GM19025 (cell line): ENCODE measurements at regions not wholly inside any gene's neighbourhood (a gene's known extent, or its start where the extent isn't known, plus 50 kb on each side); places are given as distances from the start of the nearest gene placed in this dataset.

ENCODE experiments used
- ATAC-seq: cut with Tn5 transposase; IDR thresholded peaks from one replicate; pipeline ENCODE4 v1.9.1; 2021; ENCODE audit warnings: mild to moderate bottlenecking, low read depth, moderate library complexity; ENCODE audit not compliant: unreplicated experiment

DNA sequence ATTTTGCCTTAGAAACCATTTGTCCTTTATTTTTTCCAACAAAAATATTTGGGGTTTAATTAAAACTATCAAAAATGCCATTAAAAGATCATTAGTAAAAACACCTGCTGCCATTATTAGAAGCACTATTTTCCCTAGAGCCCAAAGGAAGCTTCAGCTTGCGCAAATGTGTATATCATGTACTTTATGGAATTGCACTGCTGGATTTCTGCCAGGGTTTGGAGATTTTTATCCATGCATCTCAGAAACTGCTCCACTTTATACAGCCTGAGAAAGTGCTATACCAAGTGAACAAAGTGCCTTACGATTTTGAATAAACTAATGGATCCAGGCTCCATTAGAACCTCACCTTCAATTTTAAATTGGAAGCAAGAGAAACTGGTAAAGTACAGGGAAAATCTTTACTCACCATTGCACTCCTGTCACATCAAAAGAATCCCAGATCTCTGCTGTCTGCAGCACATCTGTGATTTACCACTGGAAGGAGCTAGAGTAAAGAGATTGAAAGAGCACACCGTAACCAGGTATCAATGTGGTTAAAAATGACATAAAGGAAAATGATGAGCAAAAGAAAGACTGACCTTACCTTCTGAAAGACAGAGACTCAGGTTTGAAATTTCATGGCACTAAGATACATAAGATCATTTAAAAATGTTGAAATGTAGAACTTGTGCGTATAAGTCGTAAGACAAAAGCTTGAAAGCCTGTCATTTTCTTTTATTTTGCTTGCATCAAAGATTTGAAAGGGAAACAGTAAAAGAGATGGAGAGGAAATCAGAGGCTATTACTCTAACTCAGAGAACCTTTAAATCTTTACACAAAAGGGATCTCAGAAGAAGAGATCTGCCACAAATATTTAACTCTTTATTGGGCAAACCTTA is 678.1 kb upstream of the GOT2 start:
- no peak for ATAC-seq

DNA sequence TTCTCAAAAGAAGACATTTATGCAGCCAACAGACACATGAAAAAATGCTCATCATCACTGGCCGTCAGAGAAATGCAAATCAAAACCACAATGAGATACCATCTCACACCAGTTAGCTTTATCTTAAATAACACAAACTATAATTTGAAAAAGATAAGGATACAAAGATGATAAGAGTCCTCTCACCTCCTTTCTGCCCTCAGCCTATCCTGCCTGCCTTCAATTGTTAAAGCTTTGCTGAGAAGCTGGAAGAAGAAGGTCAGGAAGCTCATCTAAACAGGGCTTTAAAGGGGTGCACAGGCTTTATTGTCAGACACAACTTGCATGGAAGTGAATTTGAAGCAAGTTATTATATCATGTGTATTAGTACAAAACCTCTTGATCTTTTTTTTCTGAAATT is 676.3 kb upstream of the GOT2 start:
- ATAC-seq, result no peak

- no peak for ATAC-seq
These were observed 671.7 kb upstream of the GOT2 start for GRCh38 chr16:59405802-59406201.

DNA sequence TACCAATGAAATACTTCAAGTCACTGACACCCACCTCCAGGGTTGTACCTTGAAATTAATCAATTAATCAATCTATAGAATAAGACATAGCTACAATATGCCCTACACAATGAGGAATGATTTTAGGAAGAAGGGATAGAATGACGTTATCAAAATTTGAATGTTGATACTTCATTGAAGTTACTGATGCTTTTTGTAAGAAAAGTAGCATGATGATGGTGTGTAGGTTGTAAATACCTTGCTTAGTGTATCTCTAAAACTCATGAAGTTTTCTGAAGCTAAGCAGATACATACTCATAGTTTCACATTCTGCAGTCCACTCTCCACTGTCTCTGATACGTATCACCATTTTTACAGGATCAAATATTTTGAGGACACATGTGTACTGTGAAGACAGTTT is 670.4 kb upstream of the GOT2 start:
- no peak for ATAC-seq

DNA sequence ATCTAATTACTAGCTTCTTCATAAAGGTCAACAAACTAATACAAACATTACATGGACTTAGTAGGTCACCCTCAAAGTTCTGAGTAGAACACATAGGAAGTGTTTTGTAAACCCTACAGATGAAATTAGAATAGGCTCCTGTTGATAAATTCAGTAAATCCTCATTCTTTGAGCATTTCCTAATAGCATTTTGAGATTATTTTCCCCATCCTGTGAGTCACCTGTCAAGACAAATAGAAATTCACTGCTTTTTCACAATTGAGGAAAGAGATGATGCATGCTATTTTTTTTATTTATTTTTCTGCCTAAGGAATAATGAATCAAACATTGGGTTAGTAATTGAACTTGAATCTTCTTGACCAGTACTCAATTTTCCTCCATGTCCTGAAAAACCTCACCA is 666.7 kb upstream of the GOT2 start:
- ATAC-seq, result no peak

DNA sequence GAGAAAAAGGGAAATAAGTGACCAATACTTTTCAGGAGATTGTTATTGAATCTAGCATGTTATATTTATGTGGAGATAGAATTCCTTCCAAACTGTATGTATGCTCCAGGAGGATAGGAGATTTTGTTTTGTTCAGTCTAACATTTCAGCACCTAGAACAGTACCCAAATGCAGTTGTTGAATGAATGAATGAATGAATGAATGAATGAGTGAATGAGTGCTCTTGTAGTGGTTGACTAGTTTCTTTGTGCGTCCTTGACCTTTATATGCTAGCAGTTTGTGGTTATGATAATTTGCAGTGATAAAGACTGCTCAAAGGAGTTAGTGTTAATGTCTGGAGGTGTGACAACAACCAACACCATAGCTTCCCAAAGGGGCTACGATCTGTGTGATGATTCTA is 663.5 kb upstream of the GOT2 start:
- ATAC-seq, result no peak

DNA sequence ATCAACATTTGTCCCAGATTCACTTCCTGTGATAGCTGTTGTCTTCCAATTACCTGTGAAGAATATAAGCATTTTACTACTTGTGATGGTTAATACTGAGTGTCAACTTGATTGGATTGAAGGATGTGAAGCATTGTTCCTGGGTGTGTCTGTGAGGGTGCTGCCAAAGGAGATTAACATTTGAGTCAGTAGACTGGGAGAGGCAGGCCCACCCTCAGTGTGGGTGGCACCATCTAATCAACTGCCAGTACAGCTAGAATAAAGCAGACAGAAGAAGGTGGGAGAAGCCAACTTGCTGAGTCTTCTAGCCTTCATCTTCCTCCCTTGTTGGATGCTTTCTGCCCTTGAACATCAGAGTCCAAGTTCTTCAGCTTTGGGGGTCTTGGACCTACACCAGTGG is 660.4 kb upstream of the GOT2 start:
- ATAC-seq, result no peak

DNA sequence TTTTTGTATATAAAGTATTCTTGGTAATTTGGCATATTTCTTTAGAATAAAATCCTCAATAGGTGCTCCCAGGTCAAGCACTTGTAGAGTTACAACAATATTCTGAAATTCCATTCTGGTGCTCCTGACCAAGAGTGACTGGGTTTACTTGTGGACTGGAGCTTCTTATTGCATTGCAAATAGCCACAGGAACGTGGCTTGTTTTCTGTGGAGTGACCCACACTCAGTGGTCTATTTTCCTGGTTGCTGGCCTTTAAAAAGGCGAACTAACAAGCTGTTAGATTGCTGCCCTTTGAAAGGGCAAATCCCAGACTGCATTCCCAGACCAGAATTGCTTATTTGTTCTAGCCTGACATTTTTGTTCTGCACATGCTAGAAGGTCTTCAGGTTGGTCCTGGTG is 658.8 kb upstream of the GOT2 start:
- no peak for ATAC-seq

DNA sequence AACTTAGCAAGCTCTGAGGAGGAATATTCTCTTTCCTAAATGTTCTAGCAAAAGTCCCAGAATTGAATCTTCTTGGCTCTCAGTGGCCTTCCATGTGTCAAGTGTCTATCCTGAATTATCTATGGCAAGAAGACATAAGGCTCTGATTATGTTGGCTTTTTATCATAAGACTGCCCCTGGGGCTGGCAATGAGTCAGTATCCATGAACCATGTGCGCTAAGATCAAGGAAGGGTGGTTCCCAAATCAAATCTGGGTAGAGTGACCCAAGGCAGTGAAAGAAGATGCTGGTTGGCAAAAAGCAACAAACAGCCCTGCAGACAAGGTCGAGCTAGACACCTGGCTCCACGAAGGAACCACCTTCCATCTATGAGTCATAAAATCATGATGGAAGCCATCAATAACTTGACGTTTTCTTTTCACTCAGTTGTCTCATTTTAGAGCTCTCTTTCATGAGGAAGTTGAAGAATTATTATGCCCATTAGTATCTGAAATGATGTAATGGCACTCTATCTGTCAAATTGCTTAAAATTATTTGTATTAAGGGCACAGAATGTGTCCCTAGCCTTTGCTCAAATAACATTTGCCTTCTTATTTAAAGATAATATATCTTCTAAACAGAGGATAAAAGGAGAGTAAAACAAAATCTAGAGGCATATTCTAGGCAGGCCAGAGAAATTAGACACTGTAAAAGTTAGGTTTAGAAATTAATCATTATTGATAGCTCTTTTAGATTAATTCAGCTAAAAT is 657.7 kb upstream of the GOT2 start:
- ATAC-seq, result no peak

GRCh38 chr16:59385959-59386358 is 651.8 kb upstream of the GOT2 start:
- ATAC-seq, result no peak

GRCh38 chr16:59385491-59385890 is 651.4 kb upstream of the GOT2 start:
- ATAC-seq, result no peak

GRCh38 chr16:59373632-59374031 is 639.5 kb upstream of the GOT2 start:
- no peak for ATAC-seq

DNA sequence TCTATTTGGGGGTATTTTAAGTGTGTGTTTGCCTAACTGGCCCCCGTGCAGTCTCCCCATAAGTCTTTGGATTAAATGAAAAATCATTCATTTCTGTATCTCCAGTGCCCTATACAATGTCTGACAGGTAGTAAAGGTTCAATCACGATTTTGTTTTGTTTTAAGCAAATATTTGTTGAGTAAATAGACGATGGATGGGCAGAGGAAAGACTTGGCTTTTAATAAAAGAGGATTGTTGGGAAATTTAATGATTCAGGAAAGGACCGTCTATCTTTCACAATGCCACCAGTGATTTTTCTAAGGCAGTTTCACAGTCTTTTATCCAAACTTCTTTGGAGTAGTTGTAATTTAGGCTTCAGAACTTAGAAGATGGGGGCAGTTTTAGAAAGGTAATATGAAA is 636.6 kb upstream of the GOT2 start:
- no peak for ATAC-seq

GRCh38 chr16:59369523-59369922 is 635.4 kb upstream of the GOT2 start:
- no peak for ATAC-seq

DNA sequence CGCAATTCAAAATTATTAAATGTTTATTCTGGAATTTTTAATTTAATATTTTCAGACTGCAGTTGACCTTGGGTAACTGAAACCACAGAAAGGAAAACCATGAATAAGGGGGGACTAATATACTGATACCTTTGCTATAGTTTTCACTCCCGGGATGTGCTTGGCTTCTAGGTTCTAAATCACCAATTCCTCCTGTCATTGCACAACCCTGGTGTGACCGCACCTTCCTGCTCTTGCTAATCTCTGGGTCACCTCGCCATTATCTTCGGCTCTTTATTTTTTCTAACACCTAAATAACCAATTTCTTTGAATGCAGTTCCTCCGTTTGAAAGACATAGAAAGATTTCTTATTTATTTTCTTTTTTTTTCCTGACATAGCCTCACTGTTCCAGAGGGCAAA is 634.5 kb upstream of the GOT2 start:
- no peak for ATAC-seq

DNA sequence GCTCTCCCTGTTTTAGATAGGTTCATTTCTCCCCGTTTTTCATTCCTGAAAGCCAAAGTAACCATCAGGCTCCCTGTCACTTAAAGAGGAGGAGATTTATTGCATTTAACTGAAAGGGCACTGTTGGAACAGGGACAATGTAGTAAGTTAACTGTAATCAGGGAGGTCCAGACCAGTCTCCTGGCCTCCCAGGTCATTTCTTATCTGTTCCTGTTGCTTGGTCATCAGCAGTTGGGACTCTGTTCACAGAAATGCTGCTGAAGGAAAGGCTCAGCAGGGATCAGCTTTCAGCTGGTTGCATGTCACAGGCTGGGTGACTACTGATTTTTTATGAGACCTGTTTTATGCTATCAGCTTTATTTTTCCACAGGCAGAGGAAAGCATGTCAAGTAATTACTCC is 622.6 kb upstream of the GOT2 start:
- ATAC-seq, result no peak

DNA sequence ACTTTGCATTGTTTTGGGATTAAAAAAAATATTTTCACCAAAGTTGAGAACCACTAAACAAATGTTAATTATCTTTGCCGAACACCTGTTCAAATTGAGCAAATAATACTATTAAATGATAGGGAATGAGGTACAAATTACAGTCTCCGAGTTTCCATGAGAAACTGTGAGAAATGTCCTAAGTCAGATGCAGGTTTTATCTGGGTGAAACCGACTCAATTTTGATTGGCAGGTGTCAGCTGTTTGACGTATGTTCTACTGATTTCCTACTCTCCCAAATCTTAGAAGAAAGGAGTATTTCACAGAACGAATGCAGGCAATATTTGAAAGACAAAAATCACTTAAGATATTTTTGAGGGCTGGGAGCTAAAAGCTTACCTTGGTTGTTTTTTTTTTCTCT is 622.0 kb upstream of the GOT2 start:
- ATAC-seq, result no peak

GRCh38 chr16:59355704-59356103 is 621.6 kb upstream of the GOT2 start:
- no peak for ATAC-seq

- no peak for ATAC-seq
These were observed 617.3 kb upstream of the GOT2 start for GRCh38 chr16:59351305-59351903.

- ATAC-seq, result no peak
These were observed 616.6 kb upstream of the GOT2 start for GRCh38 chr16:59350670-59351069.

DNA sequence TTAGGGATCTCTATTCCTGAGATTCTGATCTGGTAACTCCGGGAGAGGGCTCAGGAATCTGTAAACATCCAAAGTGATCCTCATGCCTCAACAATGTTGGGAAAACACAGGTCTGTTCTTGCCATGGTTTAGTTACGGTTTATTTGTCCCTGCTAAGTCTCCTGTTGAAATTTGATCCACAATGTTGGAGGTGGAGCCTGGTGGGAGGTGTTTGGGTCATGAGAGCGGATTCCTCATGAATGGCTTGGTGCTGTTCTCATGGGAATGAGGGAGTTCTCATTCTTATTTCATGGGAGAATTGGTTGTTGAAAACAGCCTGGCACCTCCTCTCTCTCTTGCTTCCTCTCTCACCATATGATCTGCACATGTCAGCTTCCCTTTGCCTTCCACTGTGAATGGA is 608.6 kb upstream of the GOT2 start:
- no peak for ATAC-seq

- ATAC-seq, result no peak
These were observed 607.3 kb upstream of the GOT2 start for GRCh38 chr16:59341368-59341767.
